ENCODE measurements at regions not wholly inside any gene's neighbourhood (a gene's known extent, or its start where the extent isn't known, plus 50 kb on each side); places are given as distances from the start of the nearest gene placed in this dataset.
A peak's percentile ranks its signal among the peaks of the same experiment; 100 is the strongest.

- H3K9me2 ChIP-seq (replicated peaks; ENCODE audit: control insufficient read depth, low read length) = no peaks in the 10 kb centered on the region
- peaks cover 34% of the 10 kb centered on the region; the same call in 1 of the 2 replicates for H3K9me3 ChIP-seq (ENCODE audit: control insufficient read depth, insufficient read depth, low read length)
- no peak for TF ChIP-seq EZH2phosphoT487 (IDR thresholded peaks at IDR 0.05; ENCODE audit: borderline replicate concordance, low read length)
- no peak for TF ChIP-seq CTCF (IDR thresholded peaks at IDR 0.05; ENCODE audit: low read depth, low read length, poor library complexity, severe bottlenecking)
- no peaks in the 10 kb centered on the region for H4K20me1 ChIP-seq (ENCODE audit: control insufficient read depth, insufficient read depth, low read depth, low read length)
- H3K4me2 ChIP-seq (ENCODE audit: low read length) = peak overlapping the region; percentile 66
- no peaks in the 10 kb centered on the region for H3K27me3 ChIP-seq (ENCODE audit: control insufficient read depth, low read length)
- peak overlapping the region; percentile 90 for H3K27ac ChIP-seq (ENCODE audit: low read depth, low read length)
- H3K36me3 ChIP-seq (ENCODE audit: control insufficient read depth, low read length) = peaks cover 43% of the 10 kb centered on the region
- H3K79me2 ChIP-seq (ENCODE audit: control insufficient read depth, low read length) = no peaks in the 10 kb centered on the region
- H3K4me3 ChIP-seq (ENCODE audit: low read length) = peak overlapping the region; percentile 54
- H3K4me1 ChIP-seq (ENCODE audit: control insufficient read depth, low read length) = peaks cover 47% of the 10 kb centered on the region
- peaks cover 14% of the 10 kb centered on the region for H3F3A ChIP-seq (ENCODE audit: control insufficient read depth, insufficient read depth)
Measured at GRCh38 chr2:7835693-7836680, 845.9 kb upstream of the ID2 start.

GRCh38 chr2:7837237-7837760 lies 844.6 kb upstream of the ID2 start:
- Histone ChIP-seq H3K36me3 (ENCODE audit: control insufficient read depth, low read length) (peaks cover 43% of the 10 kb centered on the region), H3K9me3 (ENCODE audit: control insufficient read depth, insufficient read depth, low read length) (peaks cover 36% of the 10 kb centered on the region; the same call in 1 of the 2 replicates), H4K20me1 (ENCODE audit: control insufficient read depth, insufficient read depth, low read depth, low read length) (no peaks in the 10 kb centered on the region), H3K79me2 (ENCODE audit: control insufficient read depth, low read length) (no peaks in the 10 kb centered on the region), H3K4me3 (ENCODE audit: low read length) (no peak overlapping the region), H3K4me2 (ENCODE audit: low read length) (peak overlapping the region; percentile 66; the same call in 1 of the 2 replicates), H3K27ac (ENCODE audit: low read depth, low read length) (peak overlapping the region; percentile 90; the same call in 1 of the 2 replicates), H3F3A (ENCODE audit: control insufficient read depth, insufficient read depth) (peaks cover 14% of the 10 kb centered on the region), H3K4me1 (ENCODE audit: control insufficient read depth, low read length) (peaks cover 47% of the 10 kb centered on the region), H3K27me3 (ENCODE audit: control insufficient read depth, low read length) (no peaks in the 10 kb centered on the region), H3K9me2 (replicated peaks; ENCODE audit: control insufficient read depth, low read length) (no peaks in the 10 kb centered on the region)
- TF ChIP-seq EZH2phosphoT487 (IDR thresholded peaks at IDR 0.05; ENCODE audit: borderline replicate concordance, low read length) (no peak), CTCF (IDR thresholded peaks at IDR 0.05; ENCODE audit: low read depth, low read length, poor library complexity, severe bottlenecking) (no peak)

GRCh38 chr2:7838669-7839068 lies 843.2 kb upstream of the ID2 start:
- H3K4me1 ChIP-seq (ENCODE audit: control insufficient read depth, low read length) = peaks cover 42% of the 10 kb centered on the region
- H3K4me3 ChIP-seq (ENCODE audit: low read length) = no peak overlapping the region
- peaks cover 33% of the 10 kb centered on the region; the same call in 1 of the 2 replicates for H3K9me3 ChIP-seq (ENCODE audit: control insufficient read depth, insufficient read depth, low read length)
- H3K36me3 ChIP-seq (ENCODE audit: control insufficient read depth, low read length) = peaks cover 36% of the 10 kb centered on the region
- H4K20me1 ChIP-seq (ENCODE audit: control insufficient read depth, insufficient read depth, low read depth, low read length) = no peaks in the 10 kb centered on the region
- no peaks in the 10 kb centered on the region for H3K79me2 ChIP-seq (ENCODE audit: control insufficient read depth, low read length)
- no peak overlapping the region for H3K4me2 ChIP-seq (ENCODE audit: low read length)
- TF ChIP-seq CTCF (IDR thresholded peaks at IDR 0.05; ENCODE audit: low read depth, low read length, poor library complexity, severe bottlenecking) = no peak
- TF ChIP-seq EZH2phosphoT487 (IDR thresholded peaks at IDR 0.05; ENCODE audit: borderline replicate concordance, low read length) = no peak
- H3F3A ChIP-seq (ENCODE audit: control insufficient read depth, insufficient read depth) = peaks cover 14% of the 10 kb centered on the region
- no peaks in the 10 kb centered on the region for H3K9me2 ChIP-seq (replicated peaks; ENCODE audit: control insufficient read depth, low read length)
- H3K27me3 ChIP-seq (ENCODE audit: control insufficient read depth, low read length) = no peaks in the 10 kb centered on the region
- H3K27ac ChIP-seq (ENCODE audit: low read depth, low read length) = no peak overlapping the region

All from DOHH2 (cell line).